ENCODE measurements at regions not wholly inside any gene's neighbourhood (a gene's known extent, or its start where the extent isn't known, plus 50 kb on each side); places are given as distances from the start of the nearest gene placed in this dataset.

DNA sequence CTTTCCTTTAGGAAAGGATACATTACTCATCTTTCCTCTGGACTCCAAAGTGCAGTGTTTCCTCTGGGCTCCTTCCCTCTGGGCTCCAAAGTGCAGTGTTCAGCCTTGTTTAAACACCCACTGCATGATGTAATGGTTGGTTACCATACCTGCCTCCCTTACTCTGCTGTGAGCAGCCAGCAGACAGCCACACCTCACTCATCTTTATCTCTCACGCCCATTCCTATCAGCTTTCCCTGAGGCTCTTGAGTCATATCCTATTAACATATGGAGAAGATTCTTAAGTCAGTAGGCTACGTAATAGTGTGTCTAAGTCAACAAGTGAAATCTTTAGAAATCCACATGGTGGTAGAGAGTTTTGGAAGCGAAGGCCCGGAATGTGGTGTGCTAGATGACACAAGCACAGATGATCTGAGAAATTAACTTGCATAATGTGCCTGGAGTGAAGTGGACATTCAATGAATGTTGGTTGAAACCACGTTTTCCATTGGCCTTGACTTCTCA is 97.2 kb upstream of the CTNNB1 start (continued):
- TF ChIP-seq ZNF668 (CRISPR knock-in tag; IDR thresholded peaks at IDR 0.05) (no peak), ZNF133 (CRISPR knock-in tag; IDR thresholded peaks at IDR 0.05) (no peak), EP300 (IDR thresholded peaks at IDR 0.05; ENCODE audit: low read length) (peak; percentile 25; the same call in 1 of the 2 replicates), ZNF586 (CRISPR knock-in tag; conservative IDR thresholded peaks at IDR 0.05) (no peak), PCBP2 (IDR thresholded peaks at IDR 0.05; ENCODE audit: low read depth, low read length, poor library complexity, severe bottlenecking) (no peak), VEZF1 (CRISPR knock-in tag; IDR thresholded peaks at IDR 0.05) (no peak), ZNF551 (CRISPR knock-in tag; IDR thresholded peaks at IDR 0.05) (no peak), CBFA2T2 (conservative IDR thresholded peaks at IDR 0.05) (peak; percentile 48; the same call in 1 of the 2 replicates), ZNF3 (CRISPR knock-in tag; IDR thresholded peaks at IDR 0.05) (no peak), FOXK1 (CRISPR knock-in tag; IDR thresholded peaks at IDR 0.05; ENCODE audit: borderline replicate concordance) (no peak), SMARCC2 (IDR thresholded peaks at IDR 0.05; ENCODE audit: low read depth) (no peak), WHSC1 (IDR thresholded peaks at IDR 0.05; ENCODE audit: low read length) (no peak), THRAP3 (IDR thresholded peaks at IDR 0.05; ENCODE audit: borderline replicate concordance) (no peak), ZBTB43 (CRISPR knock-in tag; IDR thresholded peaks at IDR 0.05) (no peak), IFI16 (CRISPR knock-in tag; IDR thresholded peaks at IDR 0.05) (no peak), FOXA1 (IDR thresholded peaks at IDR 0.05; ENCODE audit: borderline replicate concordance) (no peak), CBFB (CRISPR knock-in tag; IDR thresholded peaks at IDR 0.05) (no peak), GATA2 (CRISPR knock-in tag; IDR thresholded peaks at IDR 0.05) (no peak), GABPB2 (CRISPR knock-in tag; conservative IDR thresholded peaks at IDR 0.05) (no peak)
- TF ChIP-seq, protein P1, sequence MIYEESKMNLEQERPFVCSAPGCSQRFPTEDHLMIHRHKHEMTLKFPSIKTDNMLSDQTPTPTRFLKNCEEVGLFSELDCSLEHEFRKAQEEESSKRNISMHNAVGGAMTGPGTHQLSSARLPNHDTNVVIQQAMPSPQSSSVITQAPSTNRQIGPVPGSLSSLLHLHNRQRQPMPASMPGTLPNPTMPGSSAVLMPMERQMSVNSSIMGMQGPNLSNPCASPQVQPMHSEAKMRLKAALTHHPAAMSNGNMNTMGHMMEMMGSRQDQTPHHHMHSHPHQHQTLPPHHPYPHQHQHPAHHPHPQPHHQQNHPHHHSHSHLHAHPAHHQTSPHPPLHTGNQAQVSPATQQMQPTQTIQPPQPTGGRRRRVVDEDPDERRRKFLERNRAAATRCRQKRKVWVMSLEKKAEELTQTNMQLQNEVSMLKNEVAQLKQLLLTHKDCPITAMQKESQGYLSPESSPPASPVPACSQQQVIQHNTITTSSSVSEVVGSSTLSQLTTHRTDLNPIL (CRISPR knock-in tag; IDR thresholded peaks at IDR 0.05): 0 out of 2 replicates have a peak, but pooled peaks have one; percentile 8
- TF ChIP-seq, protein P2, sequence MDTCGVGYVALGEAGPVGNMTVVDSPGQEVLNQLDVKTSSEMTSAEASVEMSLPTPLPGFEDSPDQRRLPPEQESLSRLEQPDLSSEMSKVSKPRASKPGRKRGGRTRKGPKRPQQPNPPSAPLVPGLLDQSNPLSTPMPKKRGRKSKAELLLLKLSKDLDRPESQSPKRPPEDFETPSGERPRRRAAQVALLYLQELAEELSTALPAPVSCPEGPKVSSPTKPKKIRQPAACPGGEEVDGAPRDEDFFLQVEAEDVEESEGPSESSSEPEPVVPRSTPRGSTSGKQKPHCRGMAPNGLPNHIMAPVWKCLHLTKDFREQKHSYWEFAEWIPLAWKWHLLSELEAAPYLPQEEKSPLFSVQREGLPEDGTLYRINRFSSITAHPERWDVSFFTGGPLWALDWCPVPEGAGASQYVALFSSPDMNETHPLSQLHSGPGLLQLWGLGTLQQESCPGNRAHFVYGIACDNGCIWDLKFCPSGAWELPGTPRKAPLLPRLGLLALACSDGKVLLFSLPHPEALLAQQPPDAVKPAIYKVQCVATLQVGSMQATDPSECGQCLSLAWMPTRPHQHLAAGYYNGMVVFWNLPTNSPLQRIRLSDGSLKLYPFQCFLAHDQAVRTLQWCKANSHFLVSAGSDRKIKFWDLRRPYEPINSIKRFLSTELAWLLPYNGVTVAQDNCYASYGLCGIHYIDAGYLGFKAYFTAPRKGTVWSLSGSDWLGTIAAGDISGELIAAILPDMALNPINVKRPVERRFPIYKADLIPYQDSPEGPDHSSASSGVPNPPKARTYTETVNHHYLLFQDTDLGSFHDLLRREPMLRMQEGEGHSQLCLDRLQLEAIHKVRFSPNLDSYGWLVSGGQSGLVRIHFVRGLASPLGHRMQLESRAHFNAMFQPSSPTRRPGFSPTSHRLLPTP (IDR thresholded peaks at IDR 0.05; ENCODE audit: borderline replicate concordance, extremely low read depth, insufficient read length): no peak
- TF ChIP-seq, protein P3, sequence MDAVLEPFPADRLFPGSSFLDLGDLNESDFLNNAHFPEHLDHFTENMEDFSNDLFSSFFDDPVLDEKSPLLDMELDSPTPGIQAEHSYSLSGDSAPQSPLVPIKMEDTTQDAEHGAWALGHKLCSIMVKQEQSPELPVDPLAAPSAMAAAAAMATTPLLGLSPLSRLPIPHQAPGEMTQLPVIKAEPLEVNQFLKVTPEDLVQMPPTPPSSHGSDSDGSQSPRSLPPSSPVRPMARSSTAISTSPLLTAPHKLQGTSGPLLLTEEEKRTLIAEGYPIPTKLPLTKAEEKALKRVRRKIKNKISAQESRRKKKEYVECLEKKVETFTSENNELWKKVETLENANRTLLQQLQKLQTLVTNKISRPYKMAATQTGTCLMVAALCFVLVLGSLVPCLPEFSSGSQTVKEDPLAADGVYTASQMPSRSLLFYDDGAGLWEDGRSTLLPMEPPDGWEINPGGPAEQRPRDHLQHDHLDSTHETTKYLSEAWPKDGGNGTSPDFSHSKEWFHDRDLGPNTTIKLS (IDR thresholded peaks at IDR 0.05; ENCODE audit: borderline replicate concordance, low read depth): no peak
